Activated CD4-positive, alpha-beta T cell treated with anti-CD3 and anti-CD28 coated beads, Interleukin-2, amount 50 U/mL, for 48 hours (primary cell): ENCODE measurements at regions not wholly inside any gene's neighbourhood (a gene's known extent, or its start where the extent isn't known, plus 50 kb on each side); places are given as distances from the start of the nearest gene placed in this dataset.
"Not testable (repeated sequence)": the region's sequence is repeated elsewhere in the genome, so short reads cannot be mapped to it uniquely, and the experiment has no call there.

Experiments
- DNase-seq, 2 experiments: peaks; one replicate each; pipeline ENCODE4 v3.0.0-alpha.2; 2020

GRCh38 chr2:82256983-82257632 is 1952.6 kb upstream of the LRRTM1 start:
- no peak for DNase-seq

GRCh38 chr2:82256288-82256687 is 1951.7 kb upstream of the LRRTM1 start:
- no peak for DNase-seq

GRCh38 chr2:82254728-82255127 is 1950.2 kb upstream of the LRRTM1 start:
- no peak for DNase-seq

GRCh38 chr2:82246220-82246775 is 1941.7 kb upstream of the LRRTM1 start:
- DNase-seq, result no peak

- DNase-seq, result no peak
Observed at GRCh38 chr2:82239176-82239575, 1934.6 kb upstream of the LRRTM1 start.

GRCh38 chr2:82237994-82238662 is 1933.6 kb upstream of the LRRTM1 start:
- DNase-seq, result no peak

- no peak for DNase-seq
Observed at GRCh38 chr2:82234283-82234874, 1929.8 kb upstream of the LRRTM1 start.

GRCh38 chr2:82233806-82234205 is 1929.3 kb upstream of the LRRTM1 start:
- DNase-seq, result no peak

- no peak for DNase-seq
Observed at GRCh38 chr2:82230406-82230805, 1925.9 kb upstream of the LRRTM1 start.

GRCh38 chr2:82226441-82226840 is 1921.9 kb upstream of the LRRTM1 start:
- DNase-seq, result no peak

GRCh38 chr2:82224301-82224940 is 1919.9 kb upstream of the LRRTM1 start:
- no peak for DNase-seq

GRCh38 chr2:82215212-82215611 is 1910.7 kb upstream of the LRRTM1 start:
- no peak for DNase-seq

- DNase-seq, result no peak
Observed at GRCh38 chr2:82199493-82199852, 1894.9 kb upstream of the LRRTM1 start.

- DNase-seq, result no peak
Observed at GRCh38 chr2:82198809-82199492, 1894.4 kb upstream of the LRRTM1 start.

GRCh38 chr2:82182270-82182669 is 1877.7 kb upstream of the LRRTM1 start:
- no peak for DNase-seq

GRCh38 chr2:82175210-82175609 is 1870.7 kb upstream of the LRRTM1 start:
- DNase-seq, result not testable (repeated sequence)

GRCh38 chr2:82172483-82172882 is 1867.9 kb upstream of the LRRTM1 start:
- DNase-seq, result no peak

- DNase-seq, result no peak
Observed at GRCh38 chr2:82169379-82169778, 1864.8 kb upstream of the LRRTM1 start.

GRCh38 chr2:82165377-82165776 is 1860.8 kb upstream of the LRRTM1 start:
- no peak for DNase-seq

- no peak for DNase-seq
Observed at GRCh38 chr2:82158150-82158549, 1853.6 kb upstream of the LRRTM1 start.

GRCh38 chr2:82155469-82155868 is 1850.9 kb upstream of the LRRTM1 start:
- no peak for DNase-seq

GRCh38 chr2:82143343-82143742 is 1838.8 kb upstream of the LRRTM1 start:
- no peak for DNase-seq

GRCh38 chr2:82139979-82140611 is 1835.5 kb upstream of the LRRTM1 start:
- no peak for DNase-seq
